Gastroesophageal sphincter (tissue), 3 donors: ENCODE measurements at regions not wholly inside any gene's neighbourhood (a gene's known extent, or its start where the extent isn't known, plus 50 kb on each side); places are given as distances from the start of the nearest gene placed in this dataset.

Experiments used
- CTCF ChIP-seq, 4 experiments: fragments of 200-600 bp in 2 of 4; fragments of 450-650 bp in 2 of 4; sonication (generic) in 1 of 4; IDR thresholded peaks; one replicate each; pipeline ENCODE4 v1.5.1; 2017 to 2019; ENCODE audit warnings: antibody characterized with exemption in 4 of 4, mild to moderate bottlenecking in 2 of 4, moderate library complexity in 2 of 4
- EP300 ChIP-seq: sonication (generic); formaldehyde crosslinking; IDR thresholded peaks from one replicate; pipeline ENCODE4 v1.6.1; 2017; ENCODE audit warnings: antibody characterized with exemption, mild to moderate bottlenecking

- no peak for TF ChIP-seq CTCF (IDR thresholded peaks at IDR 0.05)
- no peak for TF ChIP-seq EP300
Observed at GRCh38 chr15:95280711-95281110, 1049.3 kb downstream of the MCTP2 start.
